ENCODE measurements at regions not wholly inside any gene's neighbourhood (a gene's known extent, or its start where the extent isn't known, plus 50 kb on each side); places are given as distances from the start of the nearest gene placed in this dataset.

- TF ChIP-seq CTCF (IDR thresholded peaks at IDR 0.05; ENCODE audit: insufficient read depth, low read length, poor library complexity, severe bottlenecking): no peak
- TF ChIP-seq EZH2phosphoT487 (conservative IDR thresholded peaks at IDR 0.05; ENCODE audit: low read length): no peak
These were observed 437.8 kb downstream of the NYAP2 start for GRCh38 chr2:225837328-225837727.
